Fibroblast of lung (primary cell): ENCODE measurements at regions not wholly inside any gene's neighbourhood (a gene's known extent, or its start where the extent isn't known, plus 50 kb on each side); places are given as distances from the start of the nearest gene placed in this dataset.

Experiments
- DNase-seq, 2 donors: peaks; one replicate each; pipeline versions ENCODE4 v3.0.0 to v3.0.0-alpha.2; 2010; ENCODE audit warnings: low read depth in 2 of 2
- H2AFZ ChIP-seq: 2 replicates; pipeline ENCODE4 v1.5.1; 2012; ENCODE audit warnings: low read length, control low read depth, inconsistent platforms
- H3K27ac ChIP-seq: 2 replicates; pipeline ENCODE4 v1.5.1; 2011; ENCODE audit warnings: low read length, control low read depth; ENCODE audit not compliant: insufficient read depth
- H3K27me3 ChIP-seq: 2 replicates; pipeline ENCODE4 v1.5.1; 2011; ENCODE audit warnings: mild to moderate bottlenecking, low read length; ENCODE audit not compliant: control insufficient read depth, insufficient read depth
- H3K36me3 ChIP-seq: 2 replicates; pipeline ENCODE4 v1.5.1; 2011; ENCODE audit warnings: low read length; ENCODE audit not compliant: control insufficient read depth, insufficient read depth
- H3K4me1 ChIP-seq: 2 replicates; pipeline ENCODE4 v1.5.1; 2011; ENCODE audit warnings: low read length; ENCODE audit not compliant: control insufficient read depth, insufficient read depth; ENCODE audit errors: extremely low read depth
- H3K4me2 ChIP-seq: 2 replicates; pipeline ENCODE4 v1.5.1; 2011; ENCODE audit warnings: low read length, control low read depth; ENCODE audit not compliant: insufficient read depth; ENCODE audit errors: extremely low read depth
- H3K4me3 ChIP-seq, 4 experiments: fragments of 200-600 bp in 1 of 4; sonication (generic) in 1 of 4; replicated peaks in 1 of 4; 2 replicates each; pipeline ENCODE4 v1.5.1; 2011 to 2016; ENCODE audit warnings: low read length in 4 of 4, low read depth in 3 of 4, mild to moderate bottlenecking in 3 of 4, control low read depth in 2 of 4, inconsistent platforms in 1 of 4, mixed read lengths in 1 of 4; ENCODE audit not compliant: insufficient read depth in 1 of 4; ENCODE audit errors: control extremely low read depth in 1 of 4
- H3K79me2 ChIP-seq: 2 replicates; pipeline ENCODE4 v1.5.1; 2012; ENCODE audit warnings: mild to moderate bottlenecking, low read length, inconsistent platforms; ENCODE audit not compliant: control insufficient read depth, insufficient read depth
- H3K9ac ChIP-seq: 2 replicates; pipeline ENCODE4 v1.5.1; 2011; ENCODE audit warnings: mild to moderate bottlenecking, low read length, control low read depth; ENCODE audit not compliant: insufficient read depth
- H3K9me3 ChIP-seq: 2 replicates; pipeline ENCODE4 v1.5.1; 2012; ENCODE audit warnings: low read depth, low read length; ENCODE audit not compliant: control insufficient read depth, insufficient read depth
- H4K20me1 ChIP-seq: 2 replicates; pipeline ENCODE4 v1.5.1; 2011; ENCODE audit warnings: low read length; ENCODE audit not compliant: control insufficient read depth, insufficient read depth; ENCODE audit errors: extremely low read depth
- EZH2 ChIP-seq: IDR thresholded peaks from 2 replicates; pipeline ENCODE4 v1.5.1; 2012; ENCODE audit warnings: low read length, control low read depth, mild to moderate bottlenecking; ENCODE audit errors: missing control alignments
- TF ChIP-seq, protein P1 (sequence below), 2 donors: IDR thresholded peaks in 1 of 2; conservative IDR thresholded peaks in 1 of 2; 1 replicate in 1 of 2; 2 replicates in 1 of 2; pipeline ENCODE4 v1.5.1; 2011 to 2012; ENCODE audit warnings: low read length in 2 of 2, control low read depth in 1 of 2, inconsistent platforms in 1 of 2, low read depth in 1 of 2, mild to moderate bottlenecking in 1 of 2

DNA sequence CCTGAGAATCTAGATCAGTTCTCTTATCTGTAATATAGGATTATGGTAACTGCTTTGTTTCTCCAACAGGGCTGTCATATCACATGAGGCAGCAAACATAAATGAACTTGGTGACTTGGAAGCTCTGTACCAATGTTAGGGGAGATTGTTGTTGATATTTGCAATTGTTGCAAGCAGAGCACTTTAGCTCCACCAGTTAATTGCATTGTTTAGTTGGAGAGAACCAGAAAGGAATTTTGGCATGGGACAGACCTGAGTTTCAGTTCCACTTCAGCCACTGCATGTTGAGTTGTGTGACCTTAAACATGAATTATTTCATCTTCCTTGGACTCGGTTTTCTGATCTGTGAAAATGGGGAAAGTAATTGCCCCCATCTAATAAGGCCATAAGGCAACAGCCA is 142.3 kb upstream of the JUN start:
- no peak overlapping the region for H2AFZ ChIP-seq
- H3K79me2 ChIP-seq: no peaks in the 10 kb centered on the region
- no peaks in the 10 kb centered on the region for H3K4me1 ChIP-seq
- no peaks in the 10 kb centered on the region for H3K9me3 ChIP-seq
- no peak for DNase-seq
- no peaks in the 10 kb centered on the region for H3K36me3 ChIP-seq
- no peak overlapping the region for H3K9ac ChIP-seq
- TF ChIP-seq, protein P1, sequence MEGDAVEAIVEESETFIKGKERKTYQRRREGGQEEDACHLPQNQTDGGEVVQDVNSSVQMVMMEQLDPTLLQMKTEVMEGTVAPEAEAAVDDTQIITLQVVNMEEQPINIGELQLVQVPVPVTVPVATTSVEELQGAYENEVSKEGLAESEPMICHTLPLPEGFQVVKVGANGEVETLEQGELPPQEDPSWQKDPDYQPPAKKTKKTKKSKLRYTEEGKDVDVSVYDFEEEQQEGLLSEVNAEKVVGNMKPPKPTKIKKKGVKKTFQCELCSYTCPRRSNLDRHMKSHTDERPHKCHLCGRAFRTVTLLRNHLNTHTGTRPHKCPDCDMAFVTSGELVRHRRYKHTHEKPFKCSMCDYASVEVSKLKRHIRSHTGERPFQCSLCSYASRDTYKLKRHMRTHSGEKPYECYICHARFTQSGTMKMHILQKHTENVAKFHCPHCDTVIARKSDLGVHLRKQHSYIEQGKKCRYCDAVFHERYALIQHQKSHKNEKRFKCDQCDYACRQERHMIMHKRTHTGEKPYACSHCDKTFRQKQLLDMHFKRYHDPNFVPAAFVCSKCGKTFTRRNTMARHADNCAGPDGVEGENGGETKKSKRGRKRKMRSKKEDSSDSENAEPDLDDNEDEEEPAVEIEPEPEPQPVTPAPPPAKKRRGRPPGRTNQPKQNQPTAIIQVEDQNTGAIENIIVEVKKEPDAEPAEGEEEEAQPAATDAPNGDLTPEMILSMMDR (conservative IDR thresholded peaks at IDR 0.05 in 1 of 2, IDR thresholded peaks at IDR 0.05 in 1 of 2; ENCODE audit: low read depth in 1 of 2, low read length in 2 of 2): no peak
- no peak for TF ChIP-seq EZH2
- H3K4me3 ChIP-seq: no peak overlapping the region
- H3K27me3 ChIP-seq: no peaks in the 10 kb centered on the region
- H4K20me1 ChIP-seq: no peaks in the 10 kb centered on the region
- H3K27ac ChIP-seq: no peak overlapping the region
- no peak overlapping the region for H3K4me2 ChIP-seq

DNA sequence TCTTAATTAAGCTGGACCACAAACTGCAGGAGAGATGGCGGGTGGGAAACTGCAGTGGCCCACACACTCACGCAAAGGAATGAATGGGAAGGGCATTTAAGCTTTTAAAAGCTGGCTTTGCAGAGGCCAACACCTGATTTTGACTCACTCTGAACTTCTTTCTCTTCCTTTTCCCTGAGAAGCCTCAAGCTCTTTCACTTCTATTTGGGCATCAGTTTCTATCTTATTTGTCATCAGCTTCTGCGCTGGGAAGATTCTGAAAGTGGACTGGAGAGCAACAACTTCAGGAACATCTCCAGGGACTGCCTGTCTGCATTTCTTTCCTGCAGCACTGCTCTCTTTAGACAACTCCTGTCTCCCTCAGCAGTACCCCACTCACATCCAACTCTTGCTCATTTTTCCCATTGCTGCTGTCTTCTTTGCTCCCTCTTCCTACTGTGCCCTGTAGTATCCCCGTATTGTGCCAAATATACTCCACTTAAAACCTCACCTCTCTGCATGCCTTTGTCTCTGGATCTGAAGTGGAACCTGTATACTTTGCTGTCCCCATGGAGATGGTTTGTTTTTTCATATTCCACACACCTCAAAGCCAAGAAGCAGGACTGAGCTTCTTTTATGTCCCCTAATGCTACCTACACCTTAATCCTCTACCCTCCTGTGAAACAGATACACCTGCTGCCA is 143.3 kb upstream of the JUN start:
- Histone ChIP-seq H2AFZ (no peak overlapping the region), H3K9ac (no peak overlapping the region), H3K4me1 (no peaks in the 10 kb centered on the region), H3K4me3 (no peak overlapping the region), H3K36me3 (no peaks in the 10 kb centered on the region), H3K27ac (no peak overlapping the region), H3K79me2 (no peaks in the 10 kb centered on the region), H4K20me1 (no peaks in the 10 kb centered on the region), H3K4me2 (no peak overlapping the region), H3K27me3 (no peaks in the 10 kb centered on the region), H3K9me3 (no peaks in the 10 kb centered on the region)
- TF ChIP-seq EZH2: no peak
- TF ChIP-seq, protein P1 (conservative IDR thresholded peaks at IDR 0.05 in 1 of 2, IDR thresholded peaks at IDR 0.05 in 1 of 2; ENCODE audit: low read depth in 1 of 2, low read length in 2 of 2): no peak
- no peak for DNase-seq

DNA sequence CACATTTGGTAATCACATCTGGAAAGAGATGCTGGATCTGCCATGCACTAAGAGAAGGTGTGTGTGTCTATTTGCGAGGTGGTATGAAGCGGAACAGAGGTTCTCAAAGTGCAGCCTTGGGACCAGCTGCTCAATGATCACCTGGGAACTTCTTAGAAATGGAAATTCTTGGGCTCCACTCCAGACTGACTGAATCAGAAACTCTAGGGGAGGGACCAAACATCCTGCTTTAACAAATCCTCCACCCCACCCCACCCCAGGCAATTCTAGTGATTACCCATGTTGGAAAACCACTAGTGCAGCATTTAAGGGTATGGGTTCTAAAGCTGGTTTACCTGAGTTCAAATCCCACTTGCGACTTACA is 143.9 kb upstream of the JUN start:
- Histone ChIP-seq H3K27me3 (no peaks in the 10 kb centered on the region), H3K79me2 (no peaks in the 10 kb centered on the region), H3K9ac (no peak overlapping the region), H3K4me1 (peaks cover 4% of the 10 kb centered on the region), H3K36me3 (no peaks in the 10 kb centered on the region), H3K4me2 (no peak overlapping the region), H4K20me1 (no peaks in the 10 kb centered on the region), H3K27ac (no peak overlapping the region), H3K4me3 (no peak overlapping the region), H3K9me3 (no peaks in the 10 kb centered on the region), H2AFZ (no peak overlapping the region)
- no peak for DNase-seq
- no peak for TF ChIP-seq EZH2
- TF ChIP-seq, protein P1 (conservative IDR thresholded peaks at IDR 0.05 in 1 of 2, IDR thresholded peaks at IDR 0.05 in 1 of 2; ENCODE audit: low read depth in 1 of 2, low read length in 2 of 2): no peak
